H9 (cell line): ENCODE measurements at regions not wholly inside any gene's neighbourhood (a gene's known extent, or its start where the extent isn't known, plus 50 kb on each side); places are given as distances from the start of the nearest gene placed in this dataset.

Experiments used
- DNase-seq: peaks from one replicate; pipeline ENCODE4 v3.0.0-alpha.2; 2017
- H2AFZ ChIP-seq: one replicate; pipeline ENCODE4 v1.6.1; 2013; ENCODE audit warnings: mild to moderate bottlenecking, low read length, control low read depth, moderate library complexity
- H2AK5ac ChIP-seq: 2 replicates; pipeline ENCODE4 v1.6.1; 2013; ENCODE audit warnings: low read length, control low read depth, mixed read lengths; ENCODE audit not compliant: insufficient read length
- H2BK120ac ChIP-seq: one replicate; pipeline ENCODE4 v1.6.1; 2013; ENCODE audit warnings: low read depth, mild to moderate bottlenecking, low read length, control low read depth, inconsistent platforms; ENCODE audit not compliant: poor library complexity, severe bottlenecking
- H2BK12ac ChIP-seq: 2 replicates; pipeline ENCODE4 v1.6.1; 2013; ENCODE audit warnings: low read length, control low read depth, mixed read lengths, low read depth; ENCODE audit not compliant: insufficient read length
- H2BK15ac ChIP-seq: 2 replicates; pipeline ENCODE4 v1.6.1; 2013; ENCODE audit warnings: low read depth, low read length, control low read depth
- H2BK20ac ChIP-seq: one replicate; pipeline ENCODE4 v1.6.1; 2013; ENCODE audit warnings: low read depth, mild to moderate bottlenecking, low read length, control low read depth, inconsistent platforms; ENCODE audit not compliant: poor library complexity, severe bottlenecking
- H2BK5ac ChIP-seq: 2 replicates; pipeline ENCODE4 v1.6.1; 2013; ENCODE audit warnings: low read length, control low read depth, mixed read lengths; ENCODE audit not compliant: insufficient read length
- H3K14ac ChIP-seq: 2 replicates; pipeline ENCODE4 v1.6.1; 2013; ENCODE audit warnings: low read length, control low read depth; ENCODE audit not compliant: insufficient read depth
- H3K18ac ChIP-seq: 2 replicates; pipeline ENCODE4 v1.6.1; 2013; ENCODE audit warnings: low read depth, mild to moderate bottlenecking, mixed read lengths, low read length, control low read depth; ENCODE audit not compliant: insufficient read length
- H3K23ac ChIP-seq: 2 replicates; pipeline ENCODE4 v1.6.1; 2013; ENCODE audit warnings: low read length, control low read depth, mixed read lengths, low read depth; ENCODE audit not compliant: insufficient read length
- H3K23me2 ChIP-seq: 2 replicates; pipeline ENCODE4 v1.6.1; 2013; ENCODE audit warnings: low read depth, mild to moderate bottlenecking, mixed read lengths, low read length, control low read depth; ENCODE audit not compliant: insufficient read length, poor library complexity, severe bottlenecking
- H3K27ac ChIP-seq: 2 replicates; pipeline ENCODE4 v1.5.1; 2013; ENCODE audit warnings: low read length, control low read depth, mixed read lengths, low read depth; ENCODE audit not compliant: insufficient read length
- H3K27me3 ChIP-seq: 2 replicates; pipeline ENCODE4 v1.6.1; 2013; ENCODE audit warnings: low read length, control low read depth, inconsistent platforms; ENCODE audit not compliant: insufficient read depth
- H3K4ac ChIP-seq: 2 replicates; pipeline ENCODE4 v1.6.1; 2013; ENCODE audit warnings: low read depth, mild to moderate bottlenecking, control low read depth, inconsistent platforms, low read length, moderate library complexity
- H3K4me1 ChIP-seq: 2 replicates; pipeline ENCODE4 v1.6.1; 2013; ENCODE audit warnings: low read length, control low read depth, inconsistent platforms; ENCODE audit not compliant: insufficient read depth
- H3K4me2 ChIP-seq: 2 replicates; pipeline ENCODE4 v1.6.1; 2013; ENCODE audit warnings: low read length, control low read depth, mixed read lengths; ENCODE audit not compliant: insufficient read length, insufficient read depth
- H3K56ac ChIP-seq: 2 replicates; pipeline ENCODE4 v1.6.1; 2013; ENCODE audit warnings: low read depth, mild to moderate bottlenecking, mixed read lengths, low read length, control low read depth; ENCODE audit not compliant: insufficient read length
- H3K79me1 ChIP-seq: 2 replicates; pipeline ENCODE4 v1.6.1; 2013; ENCODE audit warnings: low read depth, mild to moderate bottlenecking, moderate library complexity, low read length, control low read depth, inconsistent platforms; ENCODE audit not compliant: insufficient read depth, poor library complexity, severe bottlenecking
- H3K79me2 ChIP-seq: 2 replicates; pipeline ENCODE4 v1.6.1; 2013; ENCODE audit warnings: low read length, control low read depth, inconsistent platforms; ENCODE audit not compliant: insufficient read depth
- H3K9ac ChIP-seq: 2 replicates; pipeline ENCODE4 v1.6.1; 2013; ENCODE audit warnings: low read length, control low read depth, mixed read lengths; ENCODE audit not compliant: insufficient read length; ENCODE audit errors: extremely low read depth
- H3K9me3 ChIP-seq: one replicate; pipeline ENCODE4 v1.6.1; 2013; ENCODE audit warnings: low read depth, low read length, inconsistent platforms; ENCODE audit not compliant: control insufficient read depth
- H3T11ph ChIP-seq: one replicate; pipeline ENCODE4 v1.6.1; 2013; ENCODE audit warnings: mild to moderate bottlenecking, low read length, control low read depth, inconsistent platforms
- H4K20me1 ChIP-seq: one replicate; pipeline ENCODE4 v1.6.1; 2013; ENCODE audit not compliant: control insufficient read depth, insufficient read length, insufficient read depth
- H4K5ac ChIP-seq: 2 replicates; pipeline ENCODE4 v1.6.1; 2013; ENCODE audit warnings: low read depth, mild to moderate bottlenecking, mixed read lengths, low read length, control low read depth; ENCODE audit not compliant: insufficient read length
- H4K8ac ChIP-seq: replicated peaks from 2 replicates; pipeline ENCODE4 v1.6.1; 2013; ENCODE audit warnings: low read length, control low read depth, mixed read lengths, low read depth; ENCODE audit not compliant: insufficient read length
- H4K91ac ChIP-seq: 2 replicates; pipeline ENCODE4 v1.6.1; 2013; ENCODE audit warnings: low read depth, mild to moderate bottlenecking, moderate library complexity, mixed read lengths, low read length, control low read depth; ENCODE audit not compliant: insufficient read length
- H3K27ac Mint-ChIP-seq, 3 experiments: 2 replicates in 2 of 3; 3 replicates in 1 of 3; pipeline ENCODE4 v1.8.0; 2020 to 2021; ENCODE audit warnings: mixed read lengths in 3 of 3, mild to moderate bottlenecking in 1 of 3, moderate library complexity in 1 of 3
- H3K27me3 Mint-ChIP-seq: 2 replicates; pipeline ENCODE4 v1.8.0; 2021; ENCODE audit warnings: low read depth, mild to moderate bottlenecking, moderate library complexity, mixed read lengths
- H3K36me3 Mint-ChIP-seq, 3 experiments: 2 replicates in 2 of 3; 3 replicates in 1 of 3; pipeline ENCODE4 v1.8.0; 2020 to 2021; ENCODE audit warnings: low read depth in 3 of 3, mixed read lengths in 3 of 3; ENCODE audit not compliant: insufficient read depth in 1 of 3
- H3K4me1 Mint-ChIP-seq, 2 experiments: 2 replicates each; pipeline ENCODE4 v1.8.0; 2020; ENCODE audit warnings: mixed read lengths in 2 of 2
- H3K4me3 Mint-ChIP-seq, 2 experiments: 2 replicates in 1 of 2; 3 replicates in 1 of 2; pipeline ENCODE4 v1.8.0; 2020 to 2021; ENCODE audit warnings: mild to moderate bottlenecking in 2 of 2, mixed read lengths in 2 of 2, moderate library complexity in 1 of 2
- H3K9me3 Mint-ChIP-seq, 2 experiments: 2 replicates in 1 of 2; 3 replicates in 1 of 2; pipeline ENCODE4 v1.8.0; 2020; ENCODE audit warnings: mild to moderate bottlenecking in 2 of 2, mixed read lengths in 2 of 2, moderate library complexity in 1 of 2
- CTCF ChIP-seq: fragments of 200-600 bp; sonication (generic); conservative IDR thresholded peaks from 3 replicates; pipeline ENCODE4 v1.8.0; 2021; ENCODE audit warnings: antibody characterized with exemption, mild to moderate bottlenecking
- whole genome bisulfite sequencing: extraction: QIAGEN DNeasy Blood & Tissue Kit; methylation state at CpG from one replicate; pipeline ENCODE4 v1.1.7; 2013; ENCODE audit warnings: missing lambda C conversion rate, low lambda C conversion rate, mixed read lengths; ENCODE audit not compliant: insufficient read length; ENCODE audit errors: extremely low coverage; 5-methylcytosine and 5-hydroxymethylcytosine counted together

- H3K27ac Mint-ChIP-seq: no peak overlapping the region
- H3K27me3 Mint-ChIP-seq: peaks cover 15% of the 10 kb centered on the region
- peaks cover 9% of the 10 kb centered on the region in 2 experiments for H3K9me3 Mint-ChIP-seq
- peak; percentile 21 for DNase-seq
- Histone ChIP-seq H2BK20ac (no peak overlapping the region), H4K8ac (no peak overlapping the region), H3K9ac (no peak overlapping the region), H3K23me2 (no peaks in the 10 kb centered on the region), H3K9me3 (no peaks in the 10 kb centered on the region), H2BK15ac (no peak overlapping the region), H3K79me2 (no peaks in the 10 kb centered on the region), H3K27ac (no peak overlapping the region), H3K56ac (no peak overlapping the region), H4K5ac (no peak overlapping the region), H2BK12ac (no peak overlapping the region), H2AFZ (no peak overlapping the region), H3K18ac (no peak overlapping the region), H3K4me1 (no peaks in the 10 kb centered on the region), H3K4ac (no peak overlapping the region), H3K27me3 (no peaks in the 10 kb centered on the region), H3K23ac (no peak overlapping the region), H3K79me1 (no peaks in the 10 kb centered on the region), H2BK120ac (no peak overlapping the region), H2AK5ac (no peak overlapping the region), H3K4me2 (no peak overlapping the region), H3K14ac (no peak overlapping the region; the same call in 1 of the 2 replicates), H2BK5ac (no peak overlapping the region), H4K20me1 (no peaks in the 10 kb centered on the region), H4K91ac (no peak overlapping the region), H3T11ph (no peak overlapping the region)
- WGBS: no CpG with 5 or more reads among the region's 23 CpGs
- H3K4me1 Mint-ChIP-seq: peaks cover 9 to 23% of the 10 kb centered on the region in 2 experiments
- H3K4me3 Mint-ChIP-seq: no peak overlapping the region
- TF ChIP-seq CTCF: no peak
- H3K36me3 Mint-ChIP-seq: peaks cover 3 to 8% (median 5%) of the 10 kb centered on the region in 3 experiments; a peak in 5 of 7 replicates
These were observed 76.4 kb downstream of the ASB1 start for GRCh38 chr2:238502956-238503791.
